HEK293 (cell line): ENCODE measurements at regions not wholly inside any gene's neighbourhood (a gene's known extent, or its start where the extent isn't known, plus 50 kb on each side); places are given as distances from the start of the nearest gene placed in this dataset.
"Not testable (repeated sequence)": the region's sequence is repeated elsewhere in the genome, so short reads cannot be mapped to it uniquely, and the experiment has no call there.

ENCODE experiments used
- CTCF ChIA-PET: fragments of 350-600 bp; formaldehyde crosslinking; extraction: SDS; loops from one replicate; lab custom pipeline; 2021; ENCODE audit warnings: antibody characterized with exemption; lab: Yijun Ruan, JAX
- POLR2A ChIA-PET: fragments of 300-600 bp; formaldehyde crosslinking; extraction: SDS; loops from one replicate; lab custom pipeline; 2020; ENCODE audit warnings: antibody characterized with exemption, inconsistent platforms; lab: Yijun Ruan, JAX
- H3K27ac ChIP-seq: fragments of 200-500 bp; sonication (Bioruptor generic); 2 replicates; pipeline ENCODE4 v1.5.1; 2014; ENCODE audit warnings: low read depth, low read length, control low read depth, inconsistent platforms; ENCODE audit errors: extremely low read depth
- H3K36me3 ChIP-seq, 2 experiments: fragments of 200-500 bp in 1 of 2; sonication (Bioruptor generic) in 1 of 2; 1 replicate in 1 of 2; 2 replicates in 1 of 2; pipeline ENCODE4 v1.5.1; 2014 to 2017; ENCODE audit warnings: inconsistent platforms in 2 of 2, low read length in 2 of 2; ENCODE audit not compliant: control insufficient read depth in 2 of 2, insufficient read depth in 1 of 2
- H3K4me1 ChIP-seq: fragments of 200-500 bp; sonication (Bioruptor generic); 2 replicates; pipeline ENCODE4 v1.5.1; 2014; ENCODE audit warnings: mild to moderate bottlenecking, low read length, inconsistent platforms; ENCODE audit not compliant: control insufficient read depth, insufficient read depth
- H3K4me3 ChIP-seq: 2 replicates; pipeline ENCODE4 v1.5.1; 2011; ENCODE audit warnings: low read depth, mild to moderate bottlenecking, control low read depth, low read length, moderate library complexity
- H3K9me3 ChIP-seq: fragments of 200-500 bp; sonication (Bioruptor generic); 2 replicates; pipeline ENCODE4 v1.5.1; 2014; ENCODE audit warnings: low read depth, low read length, inconsistent platforms; ENCODE audit not compliant: control insufficient read depth, insufficient read depth
- AEBP2 ChIP-seq: fragments of 450-650 bp; formaldehyde crosslinking; IDR thresholded peaks from 2 replicates; pipeline ENCODE4 v1.5.1; 2016; ENCODE audit warnings: missing biosample characterization, missing genetic modification characterization, borderline replicate concordance
- REST ChIP-seq: fragments of 450-650 bp; formaldehyde crosslinking; IDR thresholded peaks from 2 replicates; pipeline ENCODE4 v1.5.1; 2016; ENCODE audit warnings: missing biosample characterization, missing genetic modification characterization
- ZFP69B ChIP-seq: fragments of 450-650 bp; formaldehyde crosslinking; IDR thresholded peaks from 2 replicates; pipeline ENCODE4 v1.5.1; 2016; ENCODE audit warnings: missing biosample characterization, missing genetic modification characterization
- ZNF140 ChIP-seq: fragments of 450-650 bp; formaldehyde crosslinking; IDR thresholded peaks from 2 replicates; pipeline ENCODE4 v1.5.1; 2016; ENCODE audit warnings: missing biosample characterization, missing genetic modification characterization
- ZNF146 ChIP-seq: fragments of 450-650 bp; formaldehyde crosslinking; IDR thresholded peaks from 2 replicates; pipeline ENCODE4 v1.5.1; 2016; ENCODE audit warnings: missing biosample characterization, missing genetic modification characterization
- ZNF433 ChIP-seq: fragments of 450-650 bp; formaldehyde crosslinking; IDR thresholded peaks from 2 replicates; pipeline ENCODE4 v1.5.1; 2016; ENCODE audit warnings: missing biosample characterization, missing genetic modification characterization, low read depth
- ZNF529 ChIP-seq: fragments of 450-650 bp; formaldehyde crosslinking; IDR thresholded peaks from 2 replicates; pipeline ENCODE4 v1.5.1; 2017; ENCODE audit warnings: missing genetic modification characterization, missing biosample characterization; ENCODE audit not compliant: insufficient replicate concordance
- ZXDB ChIP-seq: fragments of 450-650 bp; formaldehyde crosslinking; IDR thresholded peaks from 2 replicates; pipeline ENCODE4 v1.5.1; 2016; ENCODE audit warnings: missing biosample characterization, missing genetic modification characterization

- no peak for TF ChIP-seq REST (tag by site-specific recombination)
These were observed 192.6 kb downstream of the ESM1 start (continued) for GRCh38 chr5:54792611-54793404.

- H3K36me3 ChIP-seq, H3K4me3 ChIP-seq, POLR2A ChIA-PET, H3K9me3 ChIP-seq, H3K4me1 ChIP-seq, H3K27ac ChIP-seq, CTCF ChIA-PET: not testable (repeated sequence)
- TF ChIP-seq ZNF146 (tag by site-specific recombination), result peak; percentile 68
These were observed 197.5 kb downstream of the ESM1 start for GRCh38 chr5:54787910-54788309.

GRCh38 chr5:54785729-54786591, 199.4 kb downstream of the ESM1 start:
- ChIA-PET POLR2A (no interaction called here), CTCF (interaction anchor here (0.6 kb wide), 1 partner anchor 128 kb away, joined by 5 read pairs; no protein-coding TSS in a partner anchor)
- Histone ChIP-seq H3K27ac (no peak overlapping the region), H3K4me1 (no peaks in the 10 kb centered on the region), H3K4me3 (no peak overlapping the region), H3K9me3 (no peaks in the 10 kb centered on the region), H3K36me3 (no peaks in the 10 kb centered on the region)
- TF ChIP-seq ZFP69B (tag by site-specific recombination) (no peak), ZNF433 (tag by site-specific recombination) (no peak), AEBP2 (tag by site-specific recombination) (no peak), ZXDB (tag by site-specific recombination) (no peak), REST (tag by site-specific recombination) (peak; percentile 47; the same call in 1 of the 2 replicates), ZNF529 (tag by site-specific recombination) (no peak), ZNF140 (tag by site-specific recombination) (no peak)
